GM23338 (cell line): ENCODE measurements at regions not wholly inside any gene's neighbourhood (a gene's known extent, or its start where the extent isn't known, plus 50 kb on each side); places are given as distances from the start of the nearest gene placed in this dataset.

ENCODE experiments used
- EZH2 ChIP-seq: fragments of 200-600 bp; sonication (generic); IDR thresholded peaks from one replicate; pipeline ENCODE4 v1.8.0; 2017; ENCODE audit warnings: antibody characterized with exemption, mild to moderate bottlenecking, low read depth; ENCODE audit not compliant: unreplicated experiment
- TF ChIP-seq, protein P1 (sequence below), 2 experiments: fragments of 200-600 bp in 1 of 2; sonication (generic) in 1 of 2; conservative IDR thresholded peaks; 2 replicates each; pipeline versions ENCODE4 v1.5.1 to v1.6.1; 2016 to 2017; ENCODE audit warnings: antibody characterized with exemption in 2 of 2, low read depth in 2 of 2, mild to moderate bottlenecking in 2 of 2, moderate library complexity in 1 of 2

- TF ChIP-seq, protein P1, sequence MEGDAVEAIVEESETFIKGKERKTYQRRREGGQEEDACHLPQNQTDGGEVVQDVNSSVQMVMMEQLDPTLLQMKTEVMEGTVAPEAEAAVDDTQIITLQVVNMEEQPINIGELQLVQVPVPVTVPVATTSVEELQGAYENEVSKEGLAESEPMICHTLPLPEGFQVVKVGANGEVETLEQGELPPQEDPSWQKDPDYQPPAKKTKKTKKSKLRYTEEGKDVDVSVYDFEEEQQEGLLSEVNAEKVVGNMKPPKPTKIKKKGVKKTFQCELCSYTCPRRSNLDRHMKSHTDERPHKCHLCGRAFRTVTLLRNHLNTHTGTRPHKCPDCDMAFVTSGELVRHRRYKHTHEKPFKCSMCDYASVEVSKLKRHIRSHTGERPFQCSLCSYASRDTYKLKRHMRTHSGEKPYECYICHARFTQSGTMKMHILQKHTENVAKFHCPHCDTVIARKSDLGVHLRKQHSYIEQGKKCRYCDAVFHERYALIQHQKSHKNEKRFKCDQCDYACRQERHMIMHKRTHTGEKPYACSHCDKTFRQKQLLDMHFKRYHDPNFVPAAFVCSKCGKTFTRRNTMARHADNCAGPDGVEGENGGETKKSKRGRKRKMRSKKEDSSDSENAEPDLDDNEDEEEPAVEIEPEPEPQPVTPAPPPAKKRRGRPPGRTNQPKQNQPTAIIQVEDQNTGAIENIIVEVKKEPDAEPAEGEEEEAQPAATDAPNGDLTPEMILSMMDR (conservative IDR thresholded peaks at IDR 0.05; ENCODE audit: low read depth in 2 of 2), result no peak
- no peak for TF ChIP-seq EZH2
These were observed 130.6 kb upstream of the CACNA1E start for GRCh38 chr1:181352695-181353094.
